ENCODE measurements at regions not wholly inside any gene's neighbourhood (a gene's known extent, or its start where the extent isn't known, plus 50 kb on each side); places are given as distances from the start of the nearest gene placed in this dataset.

GRCh38 chr12:3999904-4000303 is 126.7 kb upstream of the PARP11 start:
- ChIA-PET POLR2A (no interaction called here), CTCF (interaction anchor here (1.0 to 1.7 kb wide), 2 partner anchors 38 to 277 kb away, joined by 3 to 6 read pairs; no protein-coding TSS in a partner anchor)
- Histone ChIP-seq H3K79me2 (ENCODE audit: insufficient read depth) (no peaks in the 10 kb centered on the region), H3K27me3 (ENCODE audit: insufficient read depth) (peaks cover 43% of the 10 kb centered on the region; the same call in 1 of the 2 replicates), H3F3A (replicated peaks; ENCODE audit: insufficient read depth) (no peaks in the 10 kb centered on the region), H3K27ac (ENCODE audit: low read depth in 2 of 2, low read length in 1 of 2) (no peak overlapping the region), H3K36me3 (replicated peaks in 1 of 2; ENCODE audit: control insufficient read depth in 1 of 2, insufficient read depth in 2 of 2, low read length in 1 of 2) (no peaks in the 10 kb centered on the region), H2AFZ (ENCODE audit: low read depth) (no peak overlapping the region), H3K4me3 (ENCODE audit: low read depth in 2 of 2, low read length in 1 of 2) (no peak overlapping the region), H3K9me3 (no peaks in the 10 kb centered on the region), H4K20me1 (ENCODE audit: insufficient read depth) (no peaks in the 10 kb centered on the region), H3K9me2 (no peaks in the 10 kb centered on the region), H3K9ac (no peak overlapping the region), H3K4me2 (no peak overlapping the region), H3K4me1 (ENCODE audit: control insufficient read depth in 1 of 2, insufficient read depth in 2 of 2, low read depth in 1 of 2, low read length in 1 of 2) (no peaks in the 10 kb centered on the region)
- no peak for DNase-seq
- WGBS (ENCODE audit: low lambda C conversion rate): 5% methylated on average over 8 of the region's 8 CpGs
- TF ChIP-seq, protein P1, sequence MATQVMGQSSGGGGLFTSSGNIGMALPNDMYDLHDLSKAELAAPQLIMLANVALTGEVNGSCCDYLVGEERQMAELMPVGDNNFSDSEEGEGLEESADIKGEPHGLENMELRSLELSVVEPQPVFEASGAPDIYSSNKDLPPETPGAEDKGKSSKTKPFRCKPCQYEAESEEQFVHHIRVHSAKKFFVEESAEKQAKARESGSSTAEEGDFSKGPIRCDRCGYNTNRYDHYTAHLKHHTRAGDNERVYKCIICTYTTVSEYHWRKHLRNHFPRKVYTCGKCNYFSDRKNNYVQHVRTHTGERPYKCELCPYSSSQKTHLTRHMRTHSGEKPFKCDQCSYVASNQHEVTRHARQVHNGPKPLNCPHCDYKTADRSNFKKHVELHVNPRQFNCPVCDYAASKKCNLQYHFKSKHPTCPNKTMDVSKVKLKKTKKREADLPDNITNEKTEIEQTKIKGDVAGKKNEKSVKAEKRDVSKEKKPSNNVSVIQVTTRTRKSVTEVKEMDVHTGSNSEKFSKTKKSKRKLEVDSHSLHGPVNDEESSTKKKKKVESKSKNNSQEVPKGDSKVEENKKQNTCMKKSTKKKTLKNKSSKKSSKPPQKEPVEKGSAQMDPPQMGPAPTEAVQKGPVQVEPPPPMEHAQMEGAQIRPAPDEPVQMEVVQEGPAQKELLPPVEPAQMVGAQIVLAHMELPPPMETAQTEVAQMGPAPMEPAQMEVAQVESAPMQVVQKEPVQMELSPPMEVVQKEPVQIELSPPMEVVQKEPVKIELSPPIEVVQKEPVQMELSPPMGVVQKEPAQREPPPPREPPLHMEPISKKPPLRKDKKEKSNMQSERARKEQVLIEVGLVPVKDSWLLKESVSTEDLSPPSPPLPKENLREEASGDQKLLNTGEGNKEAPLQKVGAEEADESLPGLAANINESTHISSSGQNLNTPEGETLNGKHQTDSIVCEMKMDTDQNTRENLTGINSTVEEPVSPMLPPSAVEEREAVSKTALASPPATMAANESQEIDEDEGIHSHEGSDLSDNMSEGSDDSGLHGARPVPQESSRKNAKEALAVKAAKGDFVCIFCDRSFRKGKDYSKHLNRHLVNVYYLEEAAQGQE (IDR thresholded peaks at IDR 0.05; ENCODE audit: low read depth, low read length): no peak
- TF ChIP-seq TEAD4 (IDR thresholded peaks at IDR 0.05; ENCODE audit: borderline replicate concordance, insufficient read depth) (no peak), RAD21 (IDR thresholded peaks at IDR 0.05; ENCODE audit: low read length) (no peak), MAX (IDR thresholded peaks at IDR 0.05; ENCODE audit: low read depth) (no peak), POLR2AphosphoS5 (IDR thresholded peaks at IDR 0.05; ENCODE audit: low read depth, low read length) (no peak), ELF1 (IDR thresholded peaks at IDR 0.05) (no peak), FOSL2 (IDR thresholded peaks at IDR 0.05; ENCODE audit: borderline replicate concordance, low read depth) (no peak), NRF1 (IDR thresholded peaks at IDR 0.05; ENCODE audit: low read depth, low read length) (no peak), RFX5 (IDR thresholded peaks at IDR 0.05; ENCODE audit: low read length) (no peak), EZH2phosphoT487 (IDR thresholded peaks at IDR 0.05; ENCODE audit: borderline replicate concordance, low read depth) (no peak)
- TF ChIP-seq, protein P2, sequence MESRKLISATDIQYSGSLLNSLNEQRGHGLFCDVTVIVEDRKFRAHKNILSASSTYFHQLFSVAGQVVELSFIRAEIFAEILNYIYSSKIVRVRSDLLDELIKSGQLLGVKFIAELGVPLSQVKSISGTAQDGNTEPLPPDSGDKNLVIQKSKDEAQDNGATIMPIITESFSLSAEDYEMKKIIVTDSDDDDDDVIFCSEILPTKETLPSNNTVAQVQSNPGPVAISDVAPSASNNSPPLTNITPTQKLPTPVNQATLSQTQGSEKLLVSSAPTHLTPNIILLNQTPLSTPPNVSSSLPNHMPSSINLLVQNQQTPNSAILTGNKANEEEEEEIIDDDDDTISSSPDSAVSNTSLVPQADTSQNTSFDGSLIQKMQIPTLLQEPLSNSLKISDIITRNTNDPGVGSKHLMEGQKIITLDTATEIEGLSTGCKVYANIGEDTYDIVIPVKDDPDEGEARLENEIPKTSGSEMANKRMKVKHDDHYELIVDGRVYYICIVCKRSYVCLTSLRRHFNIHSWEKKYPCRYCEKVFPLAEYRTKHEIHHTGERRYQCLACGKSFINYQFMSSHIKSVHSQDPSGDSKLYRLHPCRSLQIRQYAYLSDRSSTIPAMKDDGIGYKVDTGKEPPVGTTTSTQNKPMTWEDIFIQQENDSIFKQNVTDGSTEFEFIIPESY (IDR thresholded peaks at IDR 0.05; ENCODE audit: borderline replicate concordance, low read depth): no peak
- TF ChIP-seq, protein P3, sequence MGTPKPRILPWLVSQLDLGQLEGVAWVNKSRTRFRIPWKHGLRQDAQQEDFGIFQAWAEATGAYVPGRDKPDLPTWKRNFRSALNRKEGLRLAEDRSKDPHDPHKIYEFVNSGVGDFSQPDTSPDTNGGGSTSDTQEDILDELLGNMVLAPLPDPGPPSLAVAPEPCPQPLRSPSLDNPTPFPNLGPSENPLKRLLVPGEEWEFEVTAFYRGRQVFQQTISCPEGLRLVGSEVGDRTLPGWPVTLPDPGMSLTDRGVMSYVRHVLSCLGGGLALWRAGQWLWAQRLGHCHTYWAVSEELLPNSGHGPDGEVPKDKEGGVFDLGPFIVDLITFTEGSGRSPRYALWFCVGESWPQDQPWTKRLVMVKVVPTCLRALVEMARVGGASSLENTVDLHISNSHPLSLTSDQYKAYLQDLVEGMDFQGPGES (IDR thresholded peaks at IDR 0.05; ENCODE audit: low read depth, low read length): no peak
